Mesothelial cell of epicardium (in vitro differentiated cells): ENCODE measurements at regions not wholly inside any gene's neighbourhood (a gene's known extent, or its start where the extent isn't known, plus 50 kb on each side); places are given as distances from the start of the nearest gene placed in this dataset.

Experiments used
- DNase-seq, 2 experiments: peaks; one replicate each; pipeline ENCODE4 v3.0.0; 2021; ENCODE audit warnings: low spot score in 2 of 2; ENCODE audit not compliant: unreplicated experiment in 2 of 2
- H3K27ac Mint-ChIP-seq: 2 replicates; pipeline ENCODE4 v1.8.0; 2021; ENCODE audit warnings: mixed read lengths
- H3K27me3 Mint-ChIP-seq: 2 replicates; pipeline ENCODE4 v1.8.0; 2021; ENCODE audit warnings: low read depth, mixed read lengths
- H3K36me3 Mint-ChIP-seq: 2 replicates; pipeline ENCODE4 v1.8.0; 2021; ENCODE audit warnings: mixed read lengths
- H3K4me1 Mint-ChIP-seq: 2 replicates; pipeline ENCODE4 v1.8.0; 2021; ENCODE audit warnings: mixed read lengths
- H3K4me3 Mint-ChIP-seq: 2 replicates; pipeline ENCODE4 v1.8.0; 2021; ENCODE audit warnings: mild to moderate bottlenecking, moderate library complexity, mixed read lengths
- H3K9me3 Mint-ChIP-seq: 2 replicates; pipeline ENCODE4 v1.8.0; 2021; ENCODE audit warnings: mixed read lengths
- TF ChIP-seq, protein P1 (sequence below): fragments of 200-600 bp; sonication (generic); IDR thresholded peaks from one replicate; pipeline ENCODE4 v1.5.0; 2021; ENCODE audit warnings: antibody characterized with exemption; ENCODE audit not compliant: unreplicated experiment

DNA sequence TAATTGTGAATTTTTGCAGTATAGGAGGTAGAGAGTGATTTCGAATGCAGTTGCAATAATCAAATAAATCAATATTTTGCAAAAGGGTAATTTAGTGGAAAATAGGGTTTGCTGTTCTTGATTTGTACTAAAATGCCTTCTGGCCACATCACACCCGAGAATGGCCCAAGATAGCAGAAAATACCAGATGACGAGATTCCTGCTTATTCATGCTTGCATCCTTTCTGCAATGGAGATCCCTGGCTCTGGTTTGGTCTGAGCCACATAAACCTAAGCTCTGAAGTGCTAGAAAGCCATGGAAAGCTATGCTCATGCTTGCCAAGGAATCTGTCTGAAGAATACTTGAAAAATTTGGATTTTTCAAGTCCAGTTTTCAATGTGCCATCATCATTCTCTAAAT lies 634.2 kb upstream of the COBL start:
- H3K4me1 Mint-ChIP-seq, result peaks cover 3% of the 10 kb centered on the region
- H3K4me3 Mint-ChIP-seq, result no peak overlapping the region
- TF ChIP-seq, protein P1, sequence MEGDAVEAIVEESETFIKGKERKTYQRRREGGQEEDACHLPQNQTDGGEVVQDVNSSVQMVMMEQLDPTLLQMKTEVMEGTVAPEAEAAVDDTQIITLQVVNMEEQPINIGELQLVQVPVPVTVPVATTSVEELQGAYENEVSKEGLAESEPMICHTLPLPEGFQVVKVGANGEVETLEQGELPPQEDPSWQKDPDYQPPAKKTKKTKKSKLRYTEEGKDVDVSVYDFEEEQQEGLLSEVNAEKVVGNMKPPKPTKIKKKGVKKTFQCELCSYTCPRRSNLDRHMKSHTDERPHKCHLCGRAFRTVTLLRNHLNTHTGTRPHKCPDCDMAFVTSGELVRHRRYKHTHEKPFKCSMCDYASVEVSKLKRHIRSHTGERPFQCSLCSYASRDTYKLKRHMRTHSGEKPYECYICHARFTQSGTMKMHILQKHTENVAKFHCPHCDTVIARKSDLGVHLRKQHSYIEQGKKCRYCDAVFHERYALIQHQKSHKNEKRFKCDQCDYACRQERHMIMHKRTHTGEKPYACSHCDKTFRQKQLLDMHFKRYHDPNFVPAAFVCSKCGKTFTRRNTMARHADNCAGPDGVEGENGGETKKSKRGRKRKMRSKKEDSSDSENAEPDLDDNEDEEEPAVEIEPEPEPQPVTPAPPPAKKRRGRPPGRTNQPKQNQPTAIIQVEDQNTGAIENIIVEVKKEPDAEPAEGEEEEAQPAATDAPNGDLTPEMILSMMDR, result no peak
- H3K36me3 Mint-ChIP-seq, result no peaks in the 10 kb centered on the region
- DNase-seq, result no peak
- H3K27me3 Mint-ChIP-seq, result no peaks in the 10 kb centered on the region
- H3K9me3 Mint-ChIP-seq, result peaks cover 9% of the 10 kb centered on the region
- H3K27ac Mint-ChIP-seq, result no peak overlapping the region

- H3K27ac Mint-ChIP-seq, result no peak overlapping the region
- TF ChIP-seq, protein P1, result no peak
- peaks cover 3% of the 10 kb centered on the region for H3K4me1 Mint-ChIP-seq
- no peaks in the 10 kb centered on the region for H3K27me3 Mint-ChIP-seq
- H3K4me3 Mint-ChIP-seq, result no peak overlapping the region
- H3K36me3 Mint-ChIP-seq, result no peaks in the 10 kb centered on the region
- no peak for DNase-seq
- H3K9me3 Mint-ChIP-seq, result peaks cover 4% of the 10 kb centered on the region
Measured at GRCh38 chr7:51949726-51950644, 633.4 kb upstream of the COBL start.

- H3K4me1 Mint-ChIP-seq, result no peaks in the 10 kb centered on the region
- H3K4me3 Mint-ChIP-seq, result no peak overlapping the region
- peaks cover 12% of the 10 kb centered on the region for H3K9me3 Mint-ChIP-seq
- no peak overlapping the region for H3K27ac Mint-ChIP-seq
- no peaks in the 10 kb centered on the region for H3K27me3 Mint-ChIP-seq
- no peak for DNase-seq
- TF ChIP-seq, protein P1, result no peak
- no peaks in the 10 kb centered on the region for H3K36me3 Mint-ChIP-seq
Measured at GRCh38 chr7:51930834-51931233, 614.2 kb upstream of the COBL start.

DNA sequence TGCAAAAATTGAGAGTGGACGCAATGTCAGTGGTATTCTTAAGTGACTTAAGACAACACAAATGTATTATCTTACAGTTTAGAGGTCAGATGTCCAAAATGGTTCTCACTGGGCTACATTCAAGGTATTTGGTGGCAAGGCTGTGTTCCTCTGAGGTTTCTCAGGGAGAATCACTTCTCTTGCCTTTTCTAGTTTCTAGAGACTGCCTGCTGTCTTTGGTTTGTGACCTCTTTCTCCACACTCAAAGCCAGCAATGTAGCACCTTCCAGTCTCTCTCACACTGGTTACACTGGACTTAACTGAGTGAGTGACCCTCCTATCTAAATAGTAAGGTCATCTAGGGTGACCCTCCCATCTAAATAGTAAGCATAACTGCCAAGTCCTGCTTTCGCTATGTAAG lies 613.2 kb upstream of the COBL start:
- Mint-ChIP-seq H3K27me3 (no peaks in the 10 kb centered on the region), H3K9me3 (peaks cover 15% of the 10 kb centered on the region), H3K4me1 (no peaks in the 10 kb centered on the region), H3K27ac (no peak overlapping the region), H3K4me3 (no peak overlapping the region), H3K36me3 (no peaks in the 10 kb centered on the region)
- DNase-seq, result no peak
- TF ChIP-seq, protein P1, result no peak

- no peaks in the 10 kb centered on the region for H3K27me3 Mint-ChIP-seq
- peaks cover 11% of the 10 kb centered on the region for H3K9me3 Mint-ChIP-seq
Measured at GRCh38 chr7:51927738-51928137, 611.1 kb upstream of the COBL start.

More at GRCh38 chr7:51927738-51928137, 611.1 kb upstream of the COBL start:
- Mint-ChIP-seq H3K36me3 (no peaks in the 10 kb centered on the region), H3K27ac (no peak overlapping the region), H3K4me3 (no peak overlapping the region), H3K4me1 (no peaks in the 10 kb centered on the region)
- TF ChIP-seq, protein P1, result no peak
- DNase-seq, result no peak
